ENCODE measurements at regions not wholly inside any gene's neighbourhood (a gene's known extent, or its start where the extent isn't known, plus 50 kb on each side); places are given as distances from the start of the nearest gene placed in this dataset.

DNA sequence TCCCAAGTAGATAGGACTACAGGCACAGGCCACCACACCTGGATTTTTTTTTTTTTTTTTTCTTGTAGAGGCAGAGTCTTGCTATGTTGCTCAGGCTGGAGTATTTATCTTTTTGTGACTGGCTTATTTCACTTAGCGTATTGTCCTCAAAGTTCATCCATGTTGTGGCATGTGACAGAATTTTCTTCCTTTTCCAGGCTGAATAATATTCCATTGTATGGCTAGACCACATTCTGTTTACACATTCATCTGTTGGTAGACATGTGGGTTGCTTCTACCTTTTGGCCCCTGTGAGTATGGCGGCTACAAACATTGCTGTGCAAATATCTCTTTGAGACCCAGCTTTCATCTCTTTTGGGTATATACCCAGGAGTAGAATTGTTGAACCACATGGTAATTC lies 160.2 kb upstream of the SMAD3 start:
- DNase-seq, result no peak
- H3K4me3 ChIP-seq, result no peak overlapping the region
- H3K27me3 ChIP-seq, result no peaks in the 10 kb centered on the region
- peaks cover 15% of the 10 kb centered on the region for H3K36me3 ChIP-seq
- peaks cover 7% of the 10 kb centered on the region for H3K9me3 ChIP-seq

DNA sequence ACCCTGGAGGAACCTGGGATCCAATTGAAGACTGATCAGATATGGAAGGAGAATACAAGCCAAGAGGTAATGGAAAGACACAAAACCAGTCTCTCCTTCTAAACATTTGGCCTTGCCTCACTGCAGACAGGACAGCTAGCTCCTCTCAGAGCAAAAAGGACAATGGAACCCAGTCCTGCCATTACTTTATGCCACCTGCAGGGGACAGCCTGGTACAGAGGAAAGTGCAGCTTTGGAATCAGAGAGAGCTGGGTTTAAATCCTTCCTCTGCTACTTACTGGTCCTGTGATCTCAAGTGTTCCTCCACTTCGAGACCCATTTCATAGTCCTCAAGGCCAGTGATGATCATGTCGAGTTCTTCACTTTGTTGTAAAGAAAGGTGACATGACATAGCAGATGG lies 159.4 kb upstream of the SMAD3 start:
- Histone ChIP-seq H3K36me3 (peaks cover 15% of the 10 kb centered on the region), H3K27me3 (no peaks in the 10 kb centered on the region), H3K9me3 (peaks cover 7% of the 10 kb centered on the region), H3K4me3 (no peak overlapping the region)
- no peak for DNase-seq

DNA sequence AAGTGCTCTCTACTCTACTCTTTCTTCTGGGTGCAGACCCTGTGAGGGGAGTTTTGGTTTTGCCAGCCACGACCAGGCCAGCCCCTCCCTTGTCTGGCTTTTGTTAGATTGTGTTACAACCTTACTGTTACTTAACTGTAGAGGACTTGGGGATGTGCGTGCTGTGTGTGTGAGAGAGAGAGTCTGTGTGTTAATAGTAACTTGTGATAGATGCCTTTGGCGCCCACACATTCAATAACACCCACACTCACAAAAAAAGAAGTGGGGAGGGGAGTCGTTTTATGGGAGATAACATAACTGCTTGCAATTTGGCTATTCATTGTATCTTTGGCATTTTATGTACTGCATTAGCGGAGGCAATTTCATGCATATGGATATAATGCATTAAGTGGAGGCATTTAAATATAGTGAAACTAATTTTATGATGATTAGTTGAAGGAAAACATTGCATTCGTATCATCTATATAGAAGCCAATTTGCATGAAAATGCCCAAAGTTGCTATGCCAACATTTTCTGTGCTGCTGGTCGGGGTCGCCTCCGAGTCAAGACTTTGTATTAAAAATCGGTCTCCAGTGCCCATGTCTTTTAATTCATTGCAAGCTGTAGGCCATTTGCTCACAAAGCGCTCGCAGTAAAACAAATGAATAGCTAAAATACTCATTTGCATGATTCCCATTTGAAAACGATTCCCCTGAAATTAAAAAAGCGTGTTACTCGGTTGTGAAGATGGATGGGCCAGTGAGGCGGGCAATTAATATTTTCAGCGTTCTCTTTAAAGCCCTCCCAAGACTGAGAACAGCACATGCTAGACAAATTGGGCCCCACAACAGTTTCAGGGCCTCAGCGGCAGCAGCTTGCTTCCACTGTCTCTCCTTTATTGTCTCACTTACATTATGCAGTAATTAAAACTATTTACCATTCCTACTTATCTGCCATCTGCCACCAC lies 158.5 kb upstream of the SMAD3 start:
- Histone ChIP-seq H3K9me3 (peaks cover 7% of the 10 kb centered on the region), H3K27me3 (no peaks in the 10 kb centered on the region), H3K36me3 (peaks cover 11% of the 10 kb centered on the region), H3K4me3 (no peak overlapping the region)
- no peak for DNase-seq

- H3K27me3 ChIP-seq, result no peaks in the 10 kb centered on the region
- peak; percentile 47 for DNase-seq
- H3K4me3 ChIP-seq, result no peak overlapping the region
- H3K36me3 ChIP-seq, result peaks cover 4% of the 10 kb centered on the region
- peaks cover 7% of the 10 kb centered on the region for H3K9me3 ChIP-seq
These were observed 157.3 kb upstream of the SMAD3 start for GRCh38 chr15:66907826-66908743.

GRCh38 chr15:66908744-66909095 lies 156.7 kb upstream of the SMAD3 start:
- peak; percentile 30 for DNase-seq
- no peaks in the 10 kb centered on the region; the same call in none of the 2 replicates for H3K36me3 ChIP-seq
- H3K9me3 ChIP-seq, result peaks cover 7% of the 10 kb centered on the region
- no peak overlapping the region for H3K4me3 ChIP-seq
- no peaks in the 10 kb centered on the region for H3K27me3 ChIP-seq

GRCh38 chr15:66909381-66909890 lies 156.0 kb upstream of the SMAD3 start:
- Histone ChIP-seq H3K36me3 (no peaks in the 10 kb centered on the region; the same call in none of the 2 replicates), H3K27me3 (no peaks in the 10 kb centered on the region), H3K9me3 (peaks cover 7% of the 10 kb centered on the region), H3K4me3 (no peak overlapping the region)
- no peak for DNase-seq

DNA sequence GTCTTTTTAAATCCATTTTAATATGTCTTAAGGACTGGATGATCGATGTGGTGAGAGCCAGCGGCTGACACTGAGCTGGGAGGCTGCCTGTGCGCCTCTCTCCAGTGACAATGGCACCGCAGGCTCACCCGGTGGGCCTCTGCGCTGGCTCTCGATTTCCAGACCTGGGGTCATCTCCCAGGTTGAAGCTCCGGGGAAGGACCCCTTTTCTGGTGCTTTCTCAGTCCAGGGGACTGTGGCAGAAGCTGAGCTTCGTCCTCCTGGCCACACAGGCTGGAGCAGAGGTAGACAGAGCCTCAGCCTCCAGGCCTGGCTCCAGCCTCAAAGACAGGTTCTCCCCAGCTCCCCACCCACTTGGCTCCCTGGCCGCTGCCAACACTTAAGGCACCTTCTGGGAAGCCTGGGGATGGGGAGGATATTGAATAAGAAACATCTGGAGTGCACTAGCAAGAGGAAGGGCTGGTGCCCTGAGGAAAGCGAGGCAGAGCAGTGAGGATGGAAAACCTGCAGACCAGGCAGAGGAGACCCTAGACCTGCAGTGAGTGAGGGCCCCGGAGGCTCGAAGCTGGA lies 154.2 kb upstream of the SMAD3 start:
- H3K36me3 ChIP-seq, result no peaks in the 10 kb centered on the region; the same call in none of the 2 replicates
- peaks cover 5% of the 10 kb centered on the region; the same call in 1 of the 2 replicates for H3K9me3 ChIP-seq
- H3K4me3 ChIP-seq, result no peak overlapping the region
- DNase-seq, result no peak
- no peaks in the 10 kb centered on the region for H3K27me3 ChIP-seq

GRCh38 chr15:66912001-66912400 lies 153.4 kb upstream of the SMAD3 start:
- Histone ChIP-seq H3K9me3 (peaks cover 8% of the 10 kb centered on the region; the same call in 1 of the 2 replicates), H3K36me3 (no peaks in the 10 kb centered on the region; the same call in none of the 2 replicates), H3K4me3 (no peak overlapping the region), H3K27me3 (no peaks in the 10 kb centered on the region)
- no peak for DNase-seq

- H3K4me3 ChIP-seq, result no peak overlapping the region
- no peaks in the 10 kb centered on the region; the same call in none of the 2 replicates for H3K36me3 ChIP-seq
- no peaks in the 10 kb centered on the region for H3K27me3 ChIP-seq
- H3K9me3 ChIP-seq, result peaks cover 13% of the 10 kb centered on the region; the same call in 1 of the 2 replicates
- no peak for DNase-seq
These were observed 153.0 kb upstream of the SMAD3 start for GRCh38 chr15:66912441-66912840.

DNA sequence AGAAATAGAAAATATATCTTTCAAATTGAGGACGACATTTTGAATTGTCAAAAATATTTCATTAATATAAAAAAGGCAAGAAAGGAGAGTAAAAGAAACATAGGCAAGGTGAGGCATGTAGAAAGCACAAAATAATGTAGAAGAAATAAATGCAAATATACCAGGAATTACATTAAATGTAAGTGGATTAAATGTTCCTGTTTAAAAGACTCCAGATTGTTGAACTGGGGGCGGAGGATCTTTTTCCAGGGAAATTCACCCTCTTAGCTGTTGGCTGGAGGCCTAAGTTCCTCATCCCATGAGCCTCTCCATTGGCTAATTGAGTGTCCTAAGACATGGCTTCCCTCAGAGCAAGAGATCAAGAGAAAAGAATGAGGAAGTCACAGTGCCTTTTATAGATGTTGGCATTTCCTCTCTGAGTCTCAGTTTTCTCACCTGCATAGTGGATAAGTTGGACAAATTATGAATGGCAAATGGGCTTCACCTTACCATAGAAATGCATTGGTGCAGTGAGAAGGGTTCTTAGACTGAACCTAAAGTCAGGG lies 147.4 kb upstream of the SMAD3 start:
- H3K36me3 ChIP-seq, result no peaks in the 10 kb centered on the region; the same call in none of the 2 replicates
- H3K9me3 ChIP-seq, result peaks cover 27% of the 10 kb centered on the region
- H3K4me3 ChIP-seq, result no peak overlapping the region
- no peak for DNase-seq
- no peaks in the 10 kb centered on the region for H3K27me3 ChIP-seq

DNA sequence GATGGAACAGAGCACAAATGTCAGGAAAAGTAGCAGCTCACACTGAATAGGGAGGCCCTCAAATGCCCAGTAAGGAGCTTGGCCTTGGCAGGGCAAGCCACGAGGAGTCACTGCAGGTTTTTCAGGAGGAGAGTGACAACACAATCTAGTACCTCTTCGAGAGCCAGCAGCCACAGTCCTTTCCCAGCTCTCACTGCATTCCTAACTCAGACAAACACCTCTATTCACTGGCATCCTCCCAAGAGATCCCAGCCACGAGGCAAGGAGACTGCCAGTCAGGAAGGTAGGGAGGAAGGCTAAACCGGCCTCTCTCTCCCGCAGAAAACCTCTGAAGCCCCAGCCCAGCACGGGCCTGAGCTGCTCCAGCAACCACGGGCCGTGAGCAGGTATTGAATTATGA lies 146.0 kb upstream of the SMAD3 start:
- no peak for DNase-seq

GRCh38 chr15:66921319-66921915 lies 144.0 kb upstream of the SMAD3 start:
- no peaks in the 10 kb centered on the region for H3K36me3 ChIP-seq

More for the DNA sequence above, 146.0 kb upstream of the SMAD3 start:
- Histone ChIP-seq H3K4me3 (no peak overlapping the region), H3K9me3 (peaks cover 35% of the 10 kb centered on the region), H3K27me3 (no peaks in the 10 kb centered on the region), H3K36me3 (no peaks in the 10 kb centered on the region; the same call in none of the 2 replicates)

DNA sequence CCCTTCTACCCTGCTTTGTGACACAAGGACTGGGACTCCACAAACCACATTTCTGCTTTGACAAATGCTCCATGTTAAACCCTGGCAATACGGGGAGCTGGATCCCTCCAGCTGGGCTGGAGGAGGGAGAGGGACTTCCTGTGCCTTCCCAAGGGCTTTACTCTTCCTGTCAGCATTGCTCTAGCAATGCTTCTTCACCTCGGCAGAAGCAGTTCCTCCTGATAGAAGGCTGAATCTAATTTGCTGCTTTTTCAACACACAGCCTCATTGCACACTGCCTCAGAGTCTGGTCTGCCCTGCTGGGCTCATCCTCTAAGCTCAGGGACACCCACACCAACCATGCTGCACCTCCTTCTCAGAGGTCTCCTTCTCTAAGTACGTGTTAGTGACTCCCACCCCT lies 142.8 kb upstream of the SMAD3 start:
- no peak for DNase-seq
- H3K36me3 ChIP-seq, result no peaks in the 10 kb centered on the region
- H3K9me3 ChIP-seq, result peaks cover 21% of the 10 kb centered on the region
- H3K27me3 ChIP-seq, result no peaks in the 10 kb centered on the region
- H3K4me3 ChIP-seq, result no peak overlapping the region

More at GRCh38 chr15:66921319-66921915, 144.0 kb upstream of the SMAD3 start:
- H3K9me3 ChIP-seq, result peaks cover 29% of the 10 kb centered on the region
- no peaks in the 10 kb centered on the region for H3K27me3 ChIP-seq
- H3K4me3 ChIP-seq, result no peak overlapping the region
- DNase-seq, result peak; percentile 44

- no peak overlapping the region for H3K4me3 ChIP-seq
- DNase-seq, result peak; percentile 35
- no peaks in the 10 kb centered on the region for H3K36me3 ChIP-seq
- H3K27me3 ChIP-seq, result no peaks in the 10 kb centered on the region
- peaks cover 13% of the 10 kb centered on the region for H3K9me3 ChIP-seq
These were observed 141.9 kb upstream of the SMAD3 start for GRCh38 chr15:66923438-66923881.

DNA sequence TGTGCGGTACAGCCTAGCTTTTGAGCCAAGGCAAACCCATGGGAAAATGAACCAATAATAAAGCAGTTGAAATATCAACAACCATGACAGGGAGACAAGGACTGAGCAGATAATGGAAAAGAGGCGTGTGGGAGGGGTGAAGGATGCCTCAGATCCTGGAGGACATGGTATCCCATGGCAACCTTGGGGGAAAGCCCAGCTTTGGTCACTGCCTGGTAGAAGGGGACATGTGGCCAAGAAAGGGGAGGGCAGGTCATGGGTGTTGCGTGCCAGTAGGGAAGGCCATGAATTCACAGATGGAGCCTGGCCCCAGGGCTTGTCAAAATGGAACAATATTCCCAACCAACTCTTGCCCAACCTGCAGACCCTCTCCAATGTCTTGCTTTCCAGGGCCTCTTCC lies 140.5 kb upstream of the SMAD3 start:
- DNase-seq, result no peak
- Histone ChIP-seq H3K36me3 (no peaks in the 10 kb centered on the region), H3K27me3 (no peaks in the 10 kb centered on the region), H3K4me3 (no peak overlapping the region), H3K9me3 (peaks cover 13% of the 10 kb centered on the region)

GRCh38 chr15:66925721-66926120 lies 139.7 kb upstream of the SMAD3 start:
- peaks cover 13% of the 10 kb centered on the region for H3K9me3 ChIP-seq
- H3K4me3 ChIP-seq, result no peak overlapping the region
- H3K27me3 ChIP-seq, result no peaks in the 10 kb centered on the region
- no peak for DNase-seq
- no peaks in the 10 kb centered on the region for H3K36me3 ChIP-seq

Data from MG63 (cell line).